H9 (cell line): ENCODE measurements at regions not wholly inside any gene's neighbourhood (a gene's known extent, or its start where the extent isn't known, plus 50 kb on each side); places are given as distances from the start of the nearest gene placed in this dataset.

Source experiments
- DNase-seq: peaks from one replicate; pipeline ENCODE4 v3.0.0-alpha.2; 2017
- H2AFZ ChIP-seq: one replicate; pipeline ENCODE4 v1.6.1; 2013; ENCODE audit warnings: mild to moderate bottlenecking, low read length, control low read depth, moderate library complexity
- H2AK5ac ChIP-seq: 2 replicates; pipeline ENCODE4 v1.6.1; 2013; ENCODE audit warnings: low read length, control low read depth, mixed read lengths; ENCODE audit not compliant: insufficient read length
- H2BK120ac ChIP-seq: one replicate; pipeline ENCODE4 v1.6.1; 2013; ENCODE audit warnings: low read depth, mild to moderate bottlenecking, low read length, control low read depth, inconsistent platforms; ENCODE audit not compliant: poor library complexity, severe bottlenecking
- H2BK12ac ChIP-seq: 2 replicates; pipeline ENCODE4 v1.6.1; 2013; ENCODE audit warnings: low read length, control low read depth, mixed read lengths, low read depth; ENCODE audit not compliant: insufficient read length
- H2BK15ac ChIP-seq: 2 replicates; pipeline ENCODE4 v1.6.1; 2013; ENCODE audit warnings: low read depth, low read length, control low read depth
- H2BK20ac ChIP-seq: one replicate; pipeline ENCODE4 v1.6.1; 2013; ENCODE audit warnings: low read depth, mild to moderate bottlenecking, low read length, control low read depth, inconsistent platforms; ENCODE audit not compliant: poor library complexity, severe bottlenecking
- H2BK5ac ChIP-seq: 2 replicates; pipeline ENCODE4 v1.6.1; 2013; ENCODE audit warnings: low read length, control low read depth, mixed read lengths; ENCODE audit not compliant: insufficient read length
- H3K14ac ChIP-seq: 2 replicates; pipeline ENCODE4 v1.6.1; 2013; ENCODE audit warnings: low read length, control low read depth; ENCODE audit not compliant: insufficient read depth
- H3K18ac ChIP-seq: 2 replicates; pipeline ENCODE4 v1.6.1; 2013; ENCODE audit warnings: low read depth, mild to moderate bottlenecking, mixed read lengths, low read length, control low read depth; ENCODE audit not compliant: insufficient read length
- H3K23ac ChIP-seq: 2 replicates; pipeline ENCODE4 v1.6.1; 2013; ENCODE audit warnings: low read length, control low read depth, mixed read lengths, low read depth; ENCODE audit not compliant: insufficient read length
- H3K23me2 ChIP-seq: 2 replicates; pipeline ENCODE4 v1.6.1; 2013; ENCODE audit warnings: low read depth, mild to moderate bottlenecking, mixed read lengths, low read length, control low read depth; ENCODE audit not compliant: insufficient read length, poor library complexity, severe bottlenecking
- H3K27ac ChIP-seq: 2 replicates; pipeline ENCODE4 v1.5.1; 2013; ENCODE audit warnings: low read length, control low read depth, mixed read lengths, low read depth; ENCODE audit not compliant: insufficient read length
- H3K27me3 ChIP-seq: 2 replicates; pipeline ENCODE4 v1.6.1; 2013; ENCODE audit warnings: low read length, control low read depth, inconsistent platforms; ENCODE audit not compliant: insufficient read depth
- H3K4ac ChIP-seq: 2 replicates; pipeline ENCODE4 v1.6.1; 2013; ENCODE audit warnings: low read depth, mild to moderate bottlenecking, control low read depth, inconsistent platforms, low read length, moderate library complexity
- H3K4me1 ChIP-seq: 2 replicates; pipeline ENCODE4 v1.6.1; 2013; ENCODE audit warnings: low read length, control low read depth, inconsistent platforms; ENCODE audit not compliant: insufficient read depth
- H3K4me2 ChIP-seq: 2 replicates; pipeline ENCODE4 v1.6.1; 2013; ENCODE audit warnings: low read length, control low read depth, mixed read lengths; ENCODE audit not compliant: insufficient read length, insufficient read depth
- H3K56ac ChIP-seq: 2 replicates; pipeline ENCODE4 v1.6.1; 2013; ENCODE audit warnings: low read depth, mild to moderate bottlenecking, mixed read lengths, low read length, control low read depth; ENCODE audit not compliant: insufficient read length
- H3K79me1 ChIP-seq: 2 replicates; pipeline ENCODE4 v1.6.1; 2013; ENCODE audit warnings: low read depth, mild to moderate bottlenecking, moderate library complexity, low read length, control low read depth, inconsistent platforms; ENCODE audit not compliant: insufficient read depth, poor library complexity, severe bottlenecking
- H3K79me2 ChIP-seq: 2 replicates; pipeline ENCODE4 v1.6.1; 2013; ENCODE audit warnings: low read length, control low read depth, inconsistent platforms; ENCODE audit not compliant: insufficient read depth
- H3K9ac ChIP-seq: 2 replicates; pipeline ENCODE4 v1.6.1; 2013; ENCODE audit warnings: low read length, control low read depth, mixed read lengths; ENCODE audit not compliant: insufficient read length; ENCODE audit errors: extremely low read depth
- H3K9me3 ChIP-seq: one replicate; pipeline ENCODE4 v1.6.1; 2013; ENCODE audit warnings: low read depth, low read length, inconsistent platforms; ENCODE audit not compliant: control insufficient read depth
- H3T11ph ChIP-seq: one replicate; pipeline ENCODE4 v1.6.1; 2013; ENCODE audit warnings: mild to moderate bottlenecking, low read length, control low read depth, inconsistent platforms
- H4K20me1 ChIP-seq: one replicate; pipeline ENCODE4 v1.6.1; 2013; ENCODE audit not compliant: control insufficient read depth, insufficient read length, insufficient read depth
- H4K5ac ChIP-seq: 2 replicates; pipeline ENCODE4 v1.6.1; 2013; ENCODE audit warnings: low read depth, mild to moderate bottlenecking, mixed read lengths, low read length, control low read depth; ENCODE audit not compliant: insufficient read length
- H4K8ac ChIP-seq: replicated peaks from 2 replicates; pipeline ENCODE4 v1.6.1; 2013; ENCODE audit warnings: low read length, control low read depth, mixed read lengths, low read depth; ENCODE audit not compliant: insufficient read length
- H4K91ac ChIP-seq: 2 replicates; pipeline ENCODE4 v1.6.1; 2013; ENCODE audit warnings: low read depth, mild to moderate bottlenecking, moderate library complexity, mixed read lengths, low read length, control low read depth; ENCODE audit not compliant: insufficient read length
- H3K27ac Mint-ChIP-seq, 3 experiments: 2 replicates in 2 of 3; 3 replicates in 1 of 3; pipeline ENCODE4 v1.8.0; 2020 to 2021; ENCODE audit warnings: mixed read lengths in 3 of 3, mild to moderate bottlenecking in 1 of 3, moderate library complexity in 1 of 3
- H3K27me3 Mint-ChIP-seq: 2 replicates; pipeline ENCODE4 v1.8.0; 2021; ENCODE audit warnings: low read depth, mild to moderate bottlenecking, moderate library complexity, mixed read lengths
- H3K36me3 Mint-ChIP-seq, 3 experiments: 2 replicates in 2 of 3; 3 replicates in 1 of 3; pipeline ENCODE4 v1.8.0; 2020 to 2021; ENCODE audit warnings: low read depth in 3 of 3, mixed read lengths in 3 of 3; ENCODE audit not compliant: insufficient read depth in 1 of 3
- H3K4me1 Mint-ChIP-seq, 2 experiments: 2 replicates each; pipeline ENCODE4 v1.8.0; 2020; ENCODE audit warnings: mixed read lengths in 2 of 2
- H3K4me3 Mint-ChIP-seq, 2 experiments: 2 replicates in 1 of 2; 3 replicates in 1 of 2; pipeline ENCODE4 v1.8.0; 2020 to 2021; ENCODE audit warnings: mild to moderate bottlenecking in 2 of 2, mixed read lengths in 2 of 2, moderate library complexity in 1 of 2
- H3K9me3 Mint-ChIP-seq, 2 experiments: 2 replicates in 1 of 2; 3 replicates in 1 of 2; pipeline ENCODE4 v1.8.0; 2020; ENCODE audit warnings: mild to moderate bottlenecking in 2 of 2, mixed read lengths in 2 of 2, moderate library complexity in 1 of 2
- WGBS: extraction: QIAGEN DNeasy Blood & Tissue Kit; methylation state at CpG from one replicate; pipeline ENCODE4 v1.1.7; 2013; ENCODE audit warnings: missing lambda C conversion rate, low lambda C conversion rate, mixed read lengths; ENCODE audit not compliant: insufficient read length; ENCODE audit errors: extremely low coverage; 5-methylcytosine and 5-hydroxymethylcytosine counted together
- TF ChIP-seq, protein P1 (sequence below): fragments of 200-600 bp; sonication (generic); conservative IDR thresholded peaks from 3 replicates; pipeline ENCODE4 v1.8.0; 2021; ENCODE audit warnings: antibody characterized with exemption, mild to moderate bottlenecking

DNA sequence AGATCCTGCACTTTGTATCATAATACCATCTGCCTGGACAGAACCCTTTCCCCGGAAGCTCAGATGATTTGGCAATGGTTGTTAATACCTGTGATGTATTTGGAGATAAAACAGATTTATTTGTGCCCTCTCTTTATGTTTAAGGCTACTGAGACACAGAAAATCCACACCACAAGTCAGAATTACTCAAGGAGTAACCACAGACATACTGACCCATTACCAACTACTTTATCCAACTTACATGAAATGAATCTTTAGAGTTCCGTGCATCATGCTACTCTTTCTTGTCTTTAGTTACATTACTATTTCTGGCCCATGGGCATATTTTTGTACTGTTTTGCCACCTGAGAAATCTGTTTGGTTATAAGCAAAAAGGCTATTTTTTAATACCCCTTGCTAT is 384.0 kb downstream of the STK39 start:
- Histone ChIP-seq H3K4me1 (peaks cover 5% of the 10 kb centered on the region; the same call in 1 of the 2 replicates), H3K23ac (no peak overlapping the region), H3K4me2 (no peak overlapping the region), H2BK5ac (no peak overlapping the region), H3K56ac (no peak overlapping the region), H3T11ph (no peak overlapping the region), H2BK120ac (no peak overlapping the region), H3K23me2 (no peaks in the 10 kb centered on the region), H2BK12ac (no peak overlapping the region), H3K27ac (no peak overlapping the region), H4K8ac (no peak overlapping the region), H4K5ac (no peak overlapping the region), H3K27me3 (no peaks in the 10 kb centered on the region), H3K9me3 (peaks cover 5% of the 10 kb centered on the region), H3K4ac (no peak overlapping the region), H2AFZ (no peak overlapping the region), H3K79me2 (no peaks in the 10 kb centered on the region), H2BK15ac (no peak overlapping the region), H2BK20ac (no peak overlapping the region), H4K91ac (no peak overlapping the region), H3K9ac (no peak overlapping the region), H2AK5ac (no peak overlapping the region), H3K79me1 (no peaks in the 10 kb centered on the region), H4K20me1 (no peaks in the 10 kb centered on the region), H3K18ac (no peak overlapping the region), H3K14ac (no peak overlapping the region)
- peaks cover 25 to 26% of the 10 kb centered on the region in 2 experiments for H3K9me3 Mint-ChIP-seq
- H3K36me3 Mint-ChIP-seq, result peaks cover 24 to 55% (median 41%) of the 10 kb centered on the region in 3 experiments
- no CpG with 5 or more reads among the region's 2 CpGs for WGBS
- H3K27me3 Mint-ChIP-seq, result no peaks in the 10 kb centered on the region
- peak overlapping the region in 2 of 3 experiments; percentile 52 to 74; a peak in 4 of 7 replicates for H3K27ac Mint-ChIP-seq
- H3K4me3 Mint-ChIP-seq, result peak overlapping the region in 1 of 2 experiments; percentile 9; a peak in 1 of 5 replicates
- DNase-seq, result no peak
- TF ChIP-seq, protein P1, sequence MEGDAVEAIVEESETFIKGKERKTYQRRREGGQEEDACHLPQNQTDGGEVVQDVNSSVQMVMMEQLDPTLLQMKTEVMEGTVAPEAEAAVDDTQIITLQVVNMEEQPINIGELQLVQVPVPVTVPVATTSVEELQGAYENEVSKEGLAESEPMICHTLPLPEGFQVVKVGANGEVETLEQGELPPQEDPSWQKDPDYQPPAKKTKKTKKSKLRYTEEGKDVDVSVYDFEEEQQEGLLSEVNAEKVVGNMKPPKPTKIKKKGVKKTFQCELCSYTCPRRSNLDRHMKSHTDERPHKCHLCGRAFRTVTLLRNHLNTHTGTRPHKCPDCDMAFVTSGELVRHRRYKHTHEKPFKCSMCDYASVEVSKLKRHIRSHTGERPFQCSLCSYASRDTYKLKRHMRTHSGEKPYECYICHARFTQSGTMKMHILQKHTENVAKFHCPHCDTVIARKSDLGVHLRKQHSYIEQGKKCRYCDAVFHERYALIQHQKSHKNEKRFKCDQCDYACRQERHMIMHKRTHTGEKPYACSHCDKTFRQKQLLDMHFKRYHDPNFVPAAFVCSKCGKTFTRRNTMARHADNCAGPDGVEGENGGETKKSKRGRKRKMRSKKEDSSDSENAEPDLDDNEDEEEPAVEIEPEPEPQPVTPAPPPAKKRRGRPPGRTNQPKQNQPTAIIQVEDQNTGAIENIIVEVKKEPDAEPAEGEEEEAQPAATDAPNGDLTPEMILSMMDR, result no peak
- peaks cover 40 to 53% of the 10 kb centered on the region in 2 experiments for H3K4me1 Mint-ChIP-seq
